Endothelial cell of umbilical vein (primary cell): ENCODE measurements at regions not wholly inside any gene's neighbourhood (a gene's known extent, or its start where the extent isn't known, plus 50 kb on each side); places are given as distances from the start of the nearest gene placed in this dataset.

Source experiments
- BruUV-seq: library from RNA; stranded (reverse); fragments of 400-500 nt; replicated peaks from 2 replicates; lab custom pipeline; 2021; lab: Mats Ljungman, UMichigan
- CTCF ChIA-PET: fragments of 300-600, 350-600 bp; sonication (Branson Sonifier 250); formaldehyde crosslinking; loops from one replicate; lab custom pipeline; 2021; ENCODE audit warnings: antibody characterized with exemption, inconsistent platforms; lab: Charles Lee
- POLR2A ChIA-PET: fragments of 300-600, 350-600 bp; sonication (Branson Sonifier 250); formaldehyde crosslinking; loops from one replicate; lab custom pipeline; 2021; ENCODE audit warnings: antibody characterized with exemption, inconsistent platforms; lab: Charles Lee
- DNase-seq: peaks from one replicate; pipeline ENCODE4 v3.0.0-alpha.2; 2011; ENCODE audit warnings: low read depth, low spot score
- FAIRE-seq: peaks from 2 replicates; lab custom pipeline; 2011; peaks lifted over from hg19 to GRCh38; lab: Jason Lieb, UNC
- H2AFZ ChIP-seq: 2 replicates; pipeline ENCODE4 v1.6.0; 2012; ENCODE audit warnings: low read depth, low read length, control low read depth, inconsistent platforms
- H3K27ac ChIP-seq: 2 replicates; pipeline ENCODE4 v1.5.1; 2011; ENCODE audit warnings: low read depth, mild to moderate bottlenecking, control low read depth, low read length, moderate library complexity; ENCODE audit not compliant: insufficient read depth
- H3K27me3 ChIP-seq, 2 experiments: 2 replicates each; pipeline versions ENCODE4 v1.6.0 to v1.6.1; 2011; ENCODE audit warnings: low read length in 2 of 2, mixed read lengths in 1 of 2; ENCODE audit not compliant: control insufficient read depth in 2 of 2, insufficient read depth in 2 of 2
- H3K36me3 ChIP-seq, 2 experiments: 2 replicates in 1 of 2; 3 replicates in 1 of 2; pipeline ENCODE4 v1.5.1; 2011; ENCODE audit warnings: low read length in 2 of 2, mild to moderate bottlenecking in 1 of 2, moderate library complexity in 1 of 2; ENCODE audit not compliant: control insufficient read depth in 2 of 2, insufficient read depth in 2 of 2; ENCODE audit errors: extremely low read depth in 1 of 2
- H3K4me1 ChIP-seq: 3 replicates; pipeline ENCODE4 v1.5.1; 2011; ENCODE audit warnings: mild to moderate bottlenecking, low read length; ENCODE audit not compliant: control insufficient read depth, insufficient read depth; ENCODE audit errors: extremely low read depth
- H3K4me2 ChIP-seq: 2 replicates; pipeline ENCODE4 v1.6.1; 2011; ENCODE audit warnings: low read length, control low read depth, mixed read lengths; ENCODE audit not compliant: insufficient read depth
- H3K4me3 ChIP-seq, 3 experiments: fragments of 200-600 bp in 1 of 3; sonication (generic), shearing (Covaris generic) in 1 of 3; replicated peaks in 1 of 3; 2 replicates each; pipeline ENCODE4 v1.5.1; 2011 to 2016; ENCODE audit warnings: control low read depth in 3 of 3, low read length in 3 of 3, mild to moderate bottlenecking in 2 of 3, inconsistent platforms in 1 of 3, low read depth in 1 of 3, moderate library complexity in 1 of 3; ENCODE audit not compliant: insufficient read depth in 1 of 3
- H3K79me2 ChIP-seq: 2 replicates; pipeline ENCODE4 v1.6.0; 2012; ENCODE audit warnings: low read length, inconsistent platforms; ENCODE audit not compliant: control insufficient read depth, insufficient read depth
- H3K9ac ChIP-seq: replicated peaks from 2 replicates; pipeline ENCODE3; 2011; ENCODE audit warnings: low read length, control low read depth; ENCODE audit not compliant: insufficient read depth; ENCODE audit errors: extremely low read depth
- H3K9me1 ChIP-seq: replicated peaks from 3 replicates; pipeline ENCODE4 v1.6.0; 2011; ENCODE audit warnings: mild to moderate bottlenecking, low read length; ENCODE audit not compliant: control insufficient read depth, insufficient read depth; ENCODE audit errors: extremely low read depth
- H3K9me3 ChIP-seq: replicated peaks from 2 replicates; pipeline ENCODE4 v1.5.1; 2012; ENCODE audit warnings: low read length, inconsistent platforms; ENCODE audit not compliant: control insufficient read depth, insufficient read depth
- H4K20me1 ChIP-seq: replicated peaks from 2 replicates; pipeline ENCODE3; 2011; ENCODE audit warnings: mild to moderate bottlenecking, low read length; ENCODE audit not compliant: control insufficient read depth, insufficient read depth; ENCODE audit errors: extremely low read depth
- EZH2 ChIP-seq: IDR thresholded peaks from 2 replicates; pipeline ENCODE4 v1.6.1; 2012; ENCODE audit warnings: borderline replicate concordance, low read depth, mild to moderate bottlenecking, moderate library complexity, low read length, inconsistent platforms; ENCODE audit not compliant: severe bottlenecking
- FOS ChIP-seq: IDR thresholded peaks from 2 replicates; pipeline ENCODE4 v1.6.1; 2011; ENCODE audit warnings: mild to moderate bottlenecking, low read length, moderate library complexity, borderline replicate concordance; ENCODE audit not compliant: insufficient read depth
- GATA2 ChIP-seq: IDR thresholded peaks from 2 replicates; pipeline ENCODE4 v1.7.0; 2011; ENCODE audit warnings: low read depth, mild to moderate bottlenecking, moderate library complexity, mixed read lengths, low read length; ENCODE audit not compliant: insufficient read length, insufficient read depth
- MYC ChIP-seq: IDR thresholded peaks from one replicate; pipeline ENCODE4 v1.6.1; 2011; ENCODE audit warnings: mild to moderate bottlenecking, low read depth, low read length
- POLR2AphosphoS5 ChIP-seq: IDR thresholded peaks from 2 replicates; pipeline ENCODE4 v1.6.1; 2012; ENCODE audit warnings: low read depth, mild to moderate bottlenecking, control low read depth, low read length, moderate library complexity; ENCODE audit not compliant: insufficient read depth
- dilution Hi-C: fragments of 300-500 bp; cut with MboI; formaldehyde crosslinking; loops from one replicate; pipeline ENCODE4 v1.15.0; 2019; ENCODE audit warnings: low sequenced_read_pairs; ENCODE audit not compliant: extremely low pct_ligation_motif_present
- intact Hi-C: fragments of 100-400 bp; cut with micrococcal nuclease; formaldehyde crosslinking; loops from one replicate; pipeline ENCODE4 v1.10.0; 2022
- TF ChIP-seq, protein P1 (sequence below): IDR thresholded peaks from 2 replicates; pipeline ENCODE4 v1.6.1; 2011; ENCODE audit not compliant: insufficient read depth, insufficient read length

DNA sequence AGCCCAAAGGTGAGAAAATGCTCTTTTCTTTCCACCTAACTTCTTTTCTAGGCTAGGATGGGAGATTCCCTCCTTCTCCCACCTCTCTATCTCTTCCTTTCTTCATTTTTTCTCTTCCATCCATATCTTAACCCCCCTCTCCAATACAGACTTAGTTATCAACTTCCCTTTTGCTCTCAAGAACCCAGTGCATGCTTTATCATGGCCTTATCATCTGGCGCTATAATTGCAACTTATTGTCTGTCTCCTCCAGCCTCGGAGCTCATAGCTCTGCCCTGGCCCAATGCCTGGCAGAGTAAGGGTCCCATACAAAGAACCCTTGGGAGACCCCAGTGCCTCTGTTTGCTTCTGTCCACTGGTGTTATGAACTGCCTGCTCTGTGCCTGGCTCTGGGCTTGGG lies 71.0 kb upstream of the NFASC start:
- no peaks in the 10 kb centered on the region for H3K4me1 ChIP-seq
- H3K27me3 ChIP-seq = peaks cover 2 to 3% of the 10 kb centered on the region in 2 experiments
- H3K4me3 ChIP-seq = no peak overlapping the region
- POLR2A ChIA-PET = no interaction called here
- FAIRE-seq = no peak
- intact Hi-C loops = loop anchor here (10.0 kb wide), 1 partner anchor 355 kb away; no protein-coding TSS in a partner anchor
- H3K27ac ChIP-seq = no peak overlapping the region
- no peak overlapping the region for H3K4me2 ChIP-seq
- no peak for TF ChIP-seq MYC
- TF ChIP-seq, protein P1, sequence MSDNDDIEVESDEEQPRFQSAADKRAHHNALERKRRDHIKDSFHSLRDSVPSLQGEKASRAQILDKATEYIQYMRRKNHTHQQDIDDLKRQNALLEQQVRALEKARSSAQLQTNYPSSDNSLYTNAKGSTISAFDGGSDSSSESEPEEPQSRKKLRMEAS = no peak
- CTCF ChIA-PET = interaction anchor here (1.0 to 6.8 kb wide), 2 partner anchors 7 to 234 kb away, joined by 3 to 52 read pairs; no protein-coding TSS in a partner anchor
- no peaks in the 10 kb centered on the region for H4K20me1 ChIP-seq
- H3K9me3 ChIP-seq = no peaks in the 10 kb centered on the region
- no peaks in the 10 kb centered on the region for H3K36me3 ChIP-seq
- dilution Hi-C loops = no loop called here
- H2AFZ ChIP-seq = no peak overlapping the region
- no peaks in the 10 kb centered on the region for H3K79me2 ChIP-seq
- H3K9me1 ChIP-seq = no peaks in the 10 kb centered on the region
- no peak for DNase-seq
- BruUV-seq = no TSS peak
- H3K9ac ChIP-seq = no peak overlapping the region

DNA sequence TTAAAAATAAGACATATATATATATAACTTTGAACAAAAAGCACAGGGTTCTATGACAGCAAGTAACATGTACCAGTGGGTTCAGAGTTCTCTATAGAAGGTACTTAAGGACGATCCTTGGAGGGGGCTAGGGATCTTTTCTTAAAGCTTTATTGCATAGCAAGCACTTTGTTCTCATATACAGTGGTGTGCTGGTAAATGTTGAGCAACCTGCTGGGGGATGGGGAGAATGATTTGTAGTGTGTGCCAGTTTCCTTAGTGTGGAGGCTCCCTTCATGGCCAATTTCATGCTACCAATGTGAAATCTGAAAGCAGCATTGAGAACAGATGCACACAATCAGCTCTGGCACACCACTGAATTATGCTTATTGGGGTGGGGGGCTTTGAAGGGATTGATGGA lies 69.5 kb upstream of the NFASC start:
- no peaks in the 10 kb centered on the region for H4K20me1 ChIP-seq
- no TSS peak for BruUV-seq
- no peak overlapping the region for H2AFZ ChIP-seq
- POLR2A ChIA-PET = no interaction called here
- dilution Hi-C loops = no loop called here
- no peak overlapping the region for H3K9ac ChIP-seq
- no peak overlapping the region for H3K4me3 ChIP-seq
- CTCF ChIA-PET = interaction anchor here (1.0 to 6.8 kb wide), 2 partner anchors 8 to 235 kb away, joined by 3 to 52 read pairs; no protein-coding TSS in a partner anchor
- peaks cover 2 to 3% of the 10 kb centered on the region in 2 experiments for H3K27me3 ChIP-seq
- no peak for TF ChIP-seq FOS
- no peak for TF ChIP-seq POLR2AphosphoS5
- TF ChIP-seq, protein P1 = no peak
- no peak for TF ChIP-seq EZH2
- no peak for TF ChIP-seq GATA2
- no peaks in the 10 kb centered on the region for H3K36me3 ChIP-seq
- no peak overlapping the region for H3K4me2 ChIP-seq
- no peak for FAIRE-seq
- H3K27ac ChIP-seq = no peak overlapping the region
- no peaks in the 10 kb centered on the region for H3K9me1 ChIP-seq
- no peaks in the 10 kb centered on the region for H3K4me1 ChIP-seq
- H3K9me3 ChIP-seq = no peaks in the 10 kb centered on the region
- intact Hi-C loops = loop anchor here (10.0 kb wide), 1 partner anchor 356 kb away; no protein-coding TSS in a partner anchor
- H3K79me2 ChIP-seq = no peaks in the 10 kb centered on the region
- no peak for DNase-seq
